HG03045 (cell line): ENCODE measurements at regions not wholly inside any gene's neighbourhood (a gene's known extent, or its start where the extent isn't known, plus 50 kb on each side); places are given as distances from the start of the nearest gene placed in this dataset.
"Not testable (repeated sequence)": the region's sequence is repeated elsewhere in the genome, so short reads cannot be mapped to it uniquely, and the experiment has no call there.

Experiments used
- ATAC-seq: cut with Tn5 transposase; IDR thresholded peaks from one replicate; pipeline ENCODE4 v1.9.1; 2021; ENCODE audit warnings: mild to moderate bottlenecking, moderate library complexity; ENCODE audit not compliant: unreplicated experiment

DNA sequence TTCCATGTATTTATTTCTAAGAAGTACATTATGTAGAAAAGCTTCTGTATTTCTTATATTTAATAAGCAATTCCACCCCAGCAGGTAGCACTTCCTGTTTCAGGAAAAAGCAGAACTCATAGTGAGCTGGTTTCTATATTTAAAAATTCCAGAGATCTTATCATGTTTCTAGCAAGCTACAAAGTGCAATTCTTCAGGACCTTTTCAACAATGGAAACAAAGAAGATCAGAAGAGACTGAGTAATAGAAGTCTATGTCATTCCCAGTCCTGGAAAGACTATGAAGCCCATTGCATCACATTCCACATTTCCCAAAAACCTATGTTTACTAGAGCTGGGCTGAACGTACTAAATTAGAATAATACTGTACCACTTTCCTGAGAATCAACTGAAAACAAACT lies 302.6 kb upstream of the NRSN1 start:
- ATAC-seq, result no peak

GRCh38 chr6:23826572-23826971 lies 299.4 kb upstream of the NRSN1 start:
- no peak for ATAC-seq

GRCh38 chr6:23828861-23829260 lies 297.2 kb upstream of the NRSN1 start:
- ATAC-seq, result no peak

DNA sequence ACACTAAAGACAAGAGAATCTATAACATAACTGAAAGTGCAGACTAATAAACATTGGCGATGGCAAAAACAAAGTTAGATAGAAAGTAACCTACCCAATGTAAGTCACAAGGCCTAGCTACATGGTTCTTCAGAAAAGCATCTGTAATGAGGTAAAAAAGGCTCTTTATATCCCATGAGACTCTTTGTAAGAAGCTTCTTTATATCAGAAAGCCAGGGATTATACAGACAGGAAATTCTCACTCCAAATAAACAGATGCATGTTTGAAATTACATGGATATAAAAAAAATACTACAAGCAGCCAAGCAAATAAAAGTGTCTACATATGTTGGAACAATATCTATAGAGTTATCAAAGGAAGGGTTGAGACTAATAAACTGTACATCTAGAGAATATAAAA lies 284.9 kb upstream of the NRSN1 start:
- ATAC-seq, result no peak

- ATAC-seq, result no peak
Observed at GRCh38 chr6:23842760-23843159, 283.3 kb upstream of the NRSN1 start.

DNA sequence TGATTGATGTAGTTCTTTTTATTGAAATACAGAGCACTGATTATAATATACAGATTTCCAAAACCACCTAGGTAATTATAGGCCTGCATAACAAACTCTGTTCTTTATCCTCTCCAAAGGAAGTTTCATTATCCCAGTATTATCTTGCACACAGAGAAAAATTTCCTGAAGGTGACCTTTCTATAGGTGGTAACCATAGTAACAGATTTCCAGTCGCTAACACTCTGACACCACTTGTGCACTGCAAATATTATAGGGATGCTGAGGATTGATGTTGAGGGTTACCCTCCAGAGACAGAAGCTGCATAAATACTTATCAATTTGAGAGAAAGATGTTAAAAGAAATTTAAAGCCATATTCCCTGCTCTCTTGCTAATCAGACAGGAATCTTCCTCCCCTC lies 274.5 kb upstream of the NRSN1 start:
- no peak for ATAC-seq

DNA sequence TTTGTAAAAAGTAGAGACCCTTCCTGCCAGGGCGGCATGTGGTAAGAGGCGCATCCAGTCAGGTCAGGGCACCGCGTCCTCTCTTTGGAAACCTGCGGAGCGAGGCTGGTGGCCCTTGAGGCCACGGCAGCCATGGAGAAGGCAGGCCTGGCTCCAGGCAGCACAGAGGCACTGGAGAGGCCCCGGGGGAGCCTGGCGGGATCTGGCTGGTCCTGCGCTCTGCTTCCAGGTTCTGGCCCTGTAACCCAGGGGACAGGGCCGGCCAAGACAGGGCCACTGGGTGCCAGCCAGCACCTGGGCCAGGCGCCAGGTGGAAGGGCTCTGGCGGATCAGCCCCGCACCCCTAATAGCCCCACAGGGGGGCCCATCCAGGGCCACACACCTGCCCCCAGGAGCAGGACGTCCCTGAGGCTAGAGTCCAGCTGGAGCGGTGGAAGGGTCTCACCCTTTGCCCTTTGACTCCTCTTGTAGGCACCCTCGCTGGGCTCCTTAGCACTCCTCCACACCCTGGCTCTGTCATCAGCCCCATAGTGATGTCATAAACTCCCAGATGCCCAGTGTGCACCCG lies 272.4 kb upstream of the NRSN1 start:
- not testable (repeated sequence) for ATAC-seq

DNA sequence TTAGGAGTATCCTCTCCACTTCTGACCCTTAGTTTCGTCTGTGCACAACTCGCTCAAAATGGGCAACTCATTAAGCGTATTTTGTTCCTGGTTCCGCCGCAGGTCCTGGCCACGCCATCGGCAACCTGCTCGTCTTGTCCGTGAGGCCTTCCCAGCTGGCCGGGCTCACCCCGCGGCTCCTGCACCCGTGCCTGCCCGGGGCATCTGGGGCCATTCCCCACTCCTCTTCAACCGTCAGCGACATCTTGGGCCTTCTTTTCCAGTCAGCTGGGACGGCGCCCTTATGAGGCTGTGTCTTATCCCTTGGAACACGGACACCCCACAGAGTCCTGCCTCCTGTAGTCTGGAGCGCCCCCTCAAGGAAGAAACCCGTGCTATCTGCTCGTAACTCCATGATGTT lies 271.9 kb upstream of the NRSN1 start:
- not testable (repeated sequence) for ATAC-seq

DNA sequence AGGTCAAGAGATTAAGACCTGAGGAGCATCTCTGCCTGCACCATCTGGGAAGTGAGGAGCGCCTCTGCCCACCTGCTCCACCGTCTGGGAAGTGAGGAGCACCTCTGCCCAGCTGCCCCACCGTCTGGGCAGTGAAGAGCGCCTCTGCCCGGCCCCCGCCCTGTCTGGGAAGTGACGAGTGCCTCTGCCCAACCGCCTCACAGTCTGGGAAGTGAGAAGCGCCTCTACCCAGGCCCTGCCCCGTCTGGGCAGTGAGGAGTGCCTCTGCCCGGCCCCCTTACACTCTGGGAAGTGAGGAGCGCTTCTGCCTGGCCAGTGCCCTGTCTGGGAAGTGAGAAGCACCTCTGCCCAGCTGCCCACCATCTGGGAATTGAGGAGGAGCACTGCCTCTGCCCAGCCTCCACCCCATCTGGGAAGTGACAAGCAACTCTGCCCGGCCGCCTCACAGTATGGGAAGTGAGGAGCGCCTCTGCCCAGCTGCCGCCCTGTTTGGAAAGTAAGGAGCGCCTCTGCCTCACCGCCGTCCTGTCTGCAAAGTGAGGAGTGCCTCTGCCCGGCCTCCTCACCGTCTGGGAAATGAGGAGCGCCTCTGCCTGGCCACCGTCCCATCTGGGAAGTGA lies 270.4 kb upstream of the NRSN1 start:
- ATAC-seq, result no peak

GRCh38 chr6:23870496-23870895 lies 255.5 kb upstream of the NRSN1 start:
- ATAC-seq, result no peak

DNA sequence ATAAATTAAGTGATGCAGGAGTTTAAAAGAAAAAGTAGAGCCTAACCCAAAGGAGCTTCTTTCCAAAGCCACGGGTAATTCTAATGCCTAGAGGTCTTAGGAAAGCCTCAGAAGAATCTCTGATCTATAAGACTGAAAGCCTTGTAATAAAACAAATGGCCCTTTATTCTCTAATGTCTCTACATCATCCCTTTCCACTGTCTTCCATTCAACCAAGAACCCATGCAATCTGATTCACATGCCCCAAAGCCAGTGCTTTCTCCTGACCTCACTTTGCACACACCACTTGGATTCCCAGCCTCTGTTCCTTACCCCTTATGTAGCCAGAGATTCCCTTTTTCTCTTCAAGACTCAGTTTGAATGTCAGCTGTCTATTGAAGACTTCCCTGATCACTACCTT lies 252.9 kb upstream of the NRSN1 start:
- no peak for ATAC-seq

DNA sequence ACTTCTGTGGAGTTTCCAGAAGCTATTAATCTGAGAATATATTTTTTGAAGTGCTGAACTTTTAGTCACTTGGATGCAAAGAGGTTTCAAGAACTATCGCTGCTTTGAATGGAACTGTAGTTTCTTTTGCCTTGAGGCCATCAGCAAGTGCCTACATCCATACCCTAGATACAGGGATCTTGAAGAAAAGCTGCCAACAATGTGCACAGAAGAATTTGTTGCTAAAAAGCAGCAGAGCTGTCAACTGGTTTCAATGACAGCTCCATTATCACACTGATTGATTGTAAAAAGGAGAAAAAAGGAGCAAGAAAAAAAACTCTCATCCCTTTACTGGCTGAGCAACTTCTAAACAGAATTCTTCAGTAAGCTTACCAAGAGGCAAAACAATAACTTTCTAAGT lies 251.0 kb upstream of the NRSN1 start:
- no peak for ATAC-seq

DNA sequence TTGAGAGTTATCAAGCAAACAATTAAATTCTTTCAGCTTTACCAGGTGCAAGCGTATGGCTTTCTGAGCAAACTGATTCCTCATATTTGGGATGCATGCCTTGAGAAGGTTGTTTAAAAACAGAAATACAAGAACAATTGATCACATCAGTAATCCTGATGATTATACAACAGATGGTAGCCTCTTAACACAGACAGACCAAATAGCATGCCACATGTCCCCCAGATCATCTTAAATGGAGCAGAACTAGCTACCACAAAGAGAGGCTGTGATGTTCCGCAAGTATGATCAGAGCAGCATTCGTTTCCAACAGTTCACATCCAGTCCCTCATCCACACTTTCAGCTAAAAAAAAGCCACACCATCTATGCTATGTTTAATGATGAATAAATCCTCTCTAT lies 246.2 kb upstream of the NRSN1 start:
- no peak for ATAC-seq

DNA sequence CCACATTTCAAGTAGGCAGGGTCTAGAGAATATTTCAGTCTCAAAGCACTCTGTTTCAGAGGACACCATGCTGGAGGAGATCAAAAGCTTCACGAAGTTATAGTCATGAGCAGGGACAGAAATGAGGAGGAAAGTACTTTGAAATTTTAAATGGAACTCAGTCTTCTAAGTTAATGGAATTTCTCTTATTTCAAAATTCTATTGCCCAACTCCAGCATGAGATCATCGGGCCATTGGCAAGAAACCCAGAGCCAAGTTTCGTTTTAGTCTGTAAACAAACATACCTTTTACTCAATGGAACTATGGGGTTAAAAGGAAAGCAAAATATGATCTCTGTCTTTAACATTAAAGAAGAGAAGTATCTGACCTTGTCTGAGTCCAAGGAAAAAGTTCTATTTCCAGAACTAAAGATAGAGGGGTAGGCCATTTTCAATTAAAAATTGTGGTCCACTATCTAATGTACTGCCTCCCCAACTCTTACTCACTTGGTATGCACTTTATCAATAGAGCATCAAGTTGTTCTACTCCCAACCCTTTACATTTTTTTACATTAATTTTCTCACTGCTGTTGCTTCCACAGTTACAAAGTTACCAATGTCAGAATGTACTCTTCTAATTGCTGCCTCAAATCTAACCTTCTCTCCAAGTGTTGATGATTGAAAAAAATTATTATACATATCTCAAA lies 235.3 kb upstream of the NRSN1 start:
- no peak for ATAC-seq

- ATAC-seq, result no peak
Observed at GRCh38 chr6:23905133-23905815, 220.7 kb upstream of the NRSN1 start.

- no peak for ATAC-seq
Observed at GRCh38 chr6:23910420-23910819, 215.6 kb upstream of the NRSN1 start.

GRCh38 chr6:23927935-23928334 lies 198.1 kb upstream of the NRSN1 start:
- no peak for ATAC-seq

GRCh38 chr6:23929201-23929600 lies 196.8 kb upstream of the NRSN1 start:
- ATAC-seq, result no peak

DNA sequence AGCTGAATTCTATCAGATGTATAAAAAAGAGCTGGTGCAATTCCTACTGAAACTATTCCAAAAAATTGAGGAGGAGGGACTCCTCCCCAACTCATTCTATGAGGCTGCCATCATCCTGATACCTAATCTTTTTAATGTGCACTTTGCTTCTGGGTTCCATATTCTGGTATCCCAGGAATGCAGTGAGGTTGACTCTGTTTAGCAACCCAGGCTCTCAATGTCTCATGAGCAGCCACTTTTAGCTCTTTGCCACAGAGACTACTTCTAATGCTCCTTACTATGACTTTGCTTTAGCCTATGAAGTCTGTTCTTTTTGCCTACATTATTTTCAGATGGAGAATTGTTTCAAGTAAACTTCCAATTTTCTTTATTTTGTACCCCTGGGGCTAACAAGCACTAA lies 185.5 kb upstream of the NRSN1 start:
- ATAC-seq, result no peak

GRCh38 chr6:23951691-23952090 lies 174.3 kb upstream of the NRSN1 start:
- ATAC-seq, result no peak

GRCh38 chr6:23952245-23952644 lies 173.8 kb upstream of the NRSN1 start:
- ATAC-seq, result no peak

- ATAC-seq, result no peak
Observed at GRCh38 chr6:23953976-23954375, 172.0 kb upstream of the NRSN1 start.
